HEK293 (cell line): ENCODE measurements at regions not wholly inside any gene's neighbourhood (a gene's known extent, or its start where the extent isn't known, plus 50 kb on each side); places are given as distances from the start of the nearest gene placed in this dataset.

ENCODE experiments used
- CTCF ChIA-PET: fragments of 350-600 bp; formaldehyde crosslinking; extraction: SDS; loops from one replicate; lab custom pipeline; 2021; ENCODE audit warnings: antibody characterized with exemption; lab: Yijun Ruan, JAX
- POLR2A ChIA-PET: fragments of 300-600 bp; formaldehyde crosslinking; extraction: SDS; loops from one replicate; lab custom pipeline; 2020; ENCODE audit warnings: antibody characterized with exemption, inconsistent platforms; lab: Yijun Ruan, JAX
- H3K27ac ChIP-seq: fragments of 200-500 bp; sonication (Bioruptor generic); 2 replicates; pipeline ENCODE4 v1.5.1; 2014; ENCODE audit warnings: low read depth, low read length, control low read depth, inconsistent platforms; ENCODE audit errors: extremely low read depth
- H3K36me3 ChIP-seq, 2 experiments: fragments of 200-500 bp in 1 of 2; sonication (Bioruptor generic) in 1 of 2; 1 replicate in 1 of 2; 2 replicates in 1 of 2; pipeline ENCODE4 v1.5.1; 2014 to 2017; ENCODE audit warnings: inconsistent platforms in 2 of 2, low read length in 2 of 2; ENCODE audit not compliant: control insufficient read depth in 2 of 2, insufficient read depth in 1 of 2
- H3K4me1 ChIP-seq: fragments of 200-500 bp; sonication (Bioruptor generic); 2 replicates; pipeline ENCODE4 v1.5.1; 2014; ENCODE audit warnings: mild to moderate bottlenecking, low read length, inconsistent platforms; ENCODE audit not compliant: control insufficient read depth, insufficient read depth
- H3K4me3 ChIP-seq: 2 replicates; pipeline ENCODE4 v1.5.1; 2011; ENCODE audit warnings: low read depth, mild to moderate bottlenecking, control low read depth, low read length, moderate library complexity
- H3K9me3 ChIP-seq: fragments of 200-500 bp; sonication (Bioruptor generic); 2 replicates; pipeline ENCODE4 v1.5.1; 2014; ENCODE audit warnings: low read depth, low read length, inconsistent platforms; ENCODE audit not compliant: control insufficient read depth, insufficient read depth
- BCL11B ChIP-seq: fragments of 450-650 bp; formaldehyde crosslinking; IDR thresholded peaks from 2 replicates; pipeline ENCODE4 v1.5.1; 2016; ENCODE audit warnings: low read depth, missing biosample characterization, missing genetic modification characterization
- MZF1 ChIP-seq: fragments of 450-650 bp; formaldehyde crosslinking; IDR thresholded peaks from 2 replicates; pipeline ENCODE4 v1.5.1; 2017; ENCODE audit warnings: missing biosample characterization, missing genetic modification characterization, borderline replicate concordance
- OSR2 ChIP-seq: fragments of 450-650 bp; formaldehyde crosslinking; IDR thresholded peaks from 2 replicates; pipeline ENCODE4 v1.5.1; 2016; ENCODE audit warnings: missing biosample characterization, missing genetic modification characterization
- RBAK ChIP-seq: fragments of 450-650 bp; formaldehyde crosslinking; IDR thresholded peaks from 2 replicates; pipeline ENCODE4 v1.5.1; 2016; ENCODE audit warnings: missing biosample characterization, missing genetic modification characterization
- ZNF112 ChIP-seq: fragments of 450-650 bp; formaldehyde crosslinking; IDR thresholded peaks from 2 replicates; pipeline ENCODE4 v1.5.0; 2017; ENCODE audit warnings: missing biosample characterization, missing genetic modification characterization
- ZNF354C ChIP-seq: fragments of 450-650 bp; formaldehyde crosslinking; IDR thresholded peaks from 2 replicates; pipeline ENCODE4 v1.5.1; 2016; ENCODE audit warnings: missing biosample characterization, missing genetic modification characterization, low read depth, borderline replicate concordance
- ZNF514 ChIP-seq: fragments of 450-650 bp; formaldehyde crosslinking; IDR thresholded peaks from 2 replicates; pipeline ENCODE4 v1.5.1; 2016; ENCODE audit warnings: missing biosample characterization, missing genetic modification characterization
- ZNF560 ChIP-seq: fragments of 450-650 bp; formaldehyde crosslinking; IDR thresholded peaks from 2 replicates; pipeline ENCODE4 v1.5.1; 2017; ENCODE audit warnings: missing biosample characterization, missing genetic modification characterization, borderline replicate concordance
- ZNF658 ChIP-seq: fragments of 450-650 bp; formaldehyde crosslinking; IDR thresholded peaks from 2 replicates; pipeline ENCODE4; 2016; ENCODE audit warnings: missing biosample characterization, missing genetic modification characterization
- ZNF670 ChIP-seq: fragments of 450-650 bp; formaldehyde crosslinking; IDR thresholded peaks from 2 replicates; pipeline ENCODE4 v1.5.1; 2016; ENCODE audit warnings: missing biosample characterization, missing genetic modification characterization, low read depth
- ZNF701 ChIP-seq: fragments of 450-650 bp; formaldehyde crosslinking; IDR thresholded peaks from 2 replicates; pipeline ENCODE4 v1.5.1; 2016; ENCODE audit warnings: missing biosample characterization, missing genetic modification characterization
- TF ChIP-seq, protein P1 (sequence below): fragments of 450-650 bp; IDR thresholded peaks from 2 replicates; pipeline ENCODE4 v1.5.1; 2018; ENCODE audit warnings: missing biosample characterization, mild to moderate bottlenecking, missing genetic modification characterization
- TF ChIP-seq, protein P2 (sequence below): fragments of 450-650 bp; formaldehyde crosslinking; conservative IDR thresholded peaks from 2 replicates; pipeline ENCODE4 v1.5.1; 2016; ENCODE audit warnings: low read depth, missing biosample characterization, missing genetic modification characterization

DNA sequence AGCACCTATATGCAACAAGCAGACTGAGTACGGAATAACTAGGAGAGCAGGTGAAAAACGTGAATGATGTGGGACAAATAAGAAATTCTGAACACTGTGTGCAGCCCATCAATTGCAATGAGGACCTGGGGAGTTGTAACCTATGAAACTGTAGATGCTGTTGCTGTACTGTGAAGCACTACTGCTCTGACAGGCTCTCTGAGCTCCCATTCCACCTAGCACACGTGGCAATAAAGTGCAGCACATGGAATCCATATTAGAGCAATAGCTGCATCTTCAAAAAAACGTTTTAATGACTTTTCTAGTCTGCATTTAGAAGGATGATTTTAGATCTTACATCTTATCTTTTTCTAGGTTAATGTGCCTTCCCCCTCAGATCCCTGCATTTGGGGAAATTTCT is 748.7 kb upstream of the GOLIM4 start (continued):
- no peak for TF ChIP-seq ZNF514 (tag by site-specific recombination)
- TF ChIP-seq ZNF560 (tag by site-specific recombination): no peak
- TF ChIP-seq, protein P1, sequence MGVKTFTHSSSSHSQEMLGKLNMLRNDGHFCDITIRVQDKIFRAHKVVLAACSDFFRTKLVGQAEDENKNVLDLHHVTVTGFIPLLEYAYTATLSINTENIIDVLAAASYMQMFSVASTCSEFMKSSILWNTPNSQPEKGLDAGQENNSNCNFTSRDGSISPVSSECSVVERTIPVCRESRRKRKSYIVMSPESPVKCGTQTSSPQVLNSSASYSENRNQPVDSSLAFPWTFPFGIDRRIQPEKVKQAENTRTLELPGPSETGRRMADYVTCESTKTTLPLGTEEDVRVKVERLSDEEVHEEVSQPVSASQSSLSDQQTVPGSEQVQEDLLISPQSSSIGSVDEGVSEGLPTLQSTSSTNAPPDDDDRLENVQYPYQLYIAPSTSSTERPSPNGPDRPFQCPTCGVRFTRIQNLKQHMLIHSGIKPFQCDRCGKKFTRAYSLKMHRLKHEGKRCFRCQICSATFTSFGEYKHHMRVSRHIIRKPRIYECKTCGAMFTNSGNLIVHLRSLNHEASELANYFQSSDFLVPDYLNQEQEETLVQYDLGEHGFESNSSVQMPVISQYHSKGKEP (tag by site-specific recombination): no peak
- TF ChIP-seq, protein P2, sequence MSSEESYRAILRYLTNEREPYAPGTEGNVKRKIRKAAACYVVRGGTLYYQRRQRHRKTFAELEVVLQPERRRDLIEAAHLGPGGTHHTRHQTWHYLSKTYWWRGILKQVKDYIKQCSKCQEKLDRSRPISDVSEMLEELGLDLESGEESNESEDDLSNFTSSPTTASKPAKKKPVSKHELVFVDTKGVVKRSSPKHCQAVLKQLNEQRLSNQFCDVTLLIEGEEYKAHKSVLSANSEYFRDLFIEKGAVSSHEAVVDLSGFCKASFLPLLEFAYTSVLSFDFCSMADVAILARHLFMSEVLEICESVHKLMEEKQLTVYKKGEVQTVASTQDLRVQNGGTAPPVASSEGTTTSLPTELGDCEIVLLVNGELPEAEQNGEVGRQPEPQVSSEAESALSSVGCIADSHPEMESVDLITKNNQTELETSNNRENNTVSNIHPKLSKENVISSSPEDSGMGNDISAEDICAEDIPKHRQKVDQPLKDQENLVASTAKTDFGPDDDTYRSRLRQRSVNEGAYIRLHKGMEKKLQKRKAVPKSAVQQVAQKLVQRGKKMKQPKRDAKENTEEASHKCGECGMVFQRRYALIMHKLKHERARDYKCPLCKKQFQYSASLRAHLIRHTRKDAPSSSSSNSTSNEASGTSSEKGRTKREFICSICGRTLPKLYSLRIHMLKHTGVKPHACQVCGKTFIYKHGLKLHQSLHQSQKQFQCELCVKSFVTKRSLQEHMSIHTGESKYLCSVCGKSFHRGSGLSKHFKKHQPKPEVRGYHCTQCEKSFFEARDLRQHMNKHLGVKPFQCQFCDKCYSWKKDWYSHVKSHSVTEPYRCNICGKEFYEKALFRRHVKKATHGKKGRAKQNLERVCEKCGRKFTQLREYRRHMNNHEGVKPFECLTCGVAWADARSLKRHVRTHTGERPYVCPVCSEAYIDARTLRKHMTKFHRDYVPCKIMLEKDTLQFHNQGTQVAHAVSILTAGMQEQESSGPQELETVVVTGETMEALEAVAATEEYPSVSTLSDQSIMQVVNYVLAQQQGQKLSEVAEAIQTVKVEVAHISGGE (tag by site-specific recombination): no peak
- no peak for TF ChIP-seq BCL11B (tag by site-specific recombination)
- no peak for TF ChIP-seq ZNF701
- TF ChIP-seq OSR2 (tag by site-specific recombination): no peak

DNA sequence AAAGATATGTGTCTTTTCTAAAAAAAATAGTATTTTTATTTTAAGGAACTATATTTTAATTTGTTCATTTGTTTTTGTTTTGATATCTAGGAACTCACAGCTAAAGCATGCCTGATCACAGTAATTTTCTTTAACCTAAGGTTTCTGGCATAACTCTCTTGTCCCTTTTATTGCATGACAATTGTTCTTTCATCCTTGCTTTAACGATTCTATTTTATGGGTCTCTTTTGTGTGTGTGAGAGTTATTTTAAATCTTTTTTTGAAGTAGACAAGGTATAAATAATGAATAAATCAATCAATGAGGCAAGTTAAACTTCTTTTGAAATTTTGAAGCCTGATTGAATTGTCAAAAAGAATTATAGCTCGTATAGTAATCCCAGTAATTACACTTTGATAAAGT is 747.8 kb upstream of the GOLIM4 start:
- no peaks in the 10 kb centered on the region for H3K4me1 ChIP-seq
- ChIA-PET CTCF (no interaction called here), POLR2A (no interaction called here)
- no peak overlapping the region for H3K4me3 ChIP-seq
- no peaks in the 10 kb centered on the region for H3K36me3 ChIP-seq
- H3K27ac ChIP-seq: no peak overlapping the region
- H3K9me3 ChIP-seq: no peaks in the 10 kb centered on the region
- TF ChIP-seq ZNF658 (tag by site-specific recombination) (no peak), ZNF354C (no peak), ZNF112 (tag by site-specific recombination) (no peak), MZF1 (tag by site-specific recombination) (no peak)
- TF ChIP-seq, protein P2 (tag by site-specific recombination): no peak

DNA sequence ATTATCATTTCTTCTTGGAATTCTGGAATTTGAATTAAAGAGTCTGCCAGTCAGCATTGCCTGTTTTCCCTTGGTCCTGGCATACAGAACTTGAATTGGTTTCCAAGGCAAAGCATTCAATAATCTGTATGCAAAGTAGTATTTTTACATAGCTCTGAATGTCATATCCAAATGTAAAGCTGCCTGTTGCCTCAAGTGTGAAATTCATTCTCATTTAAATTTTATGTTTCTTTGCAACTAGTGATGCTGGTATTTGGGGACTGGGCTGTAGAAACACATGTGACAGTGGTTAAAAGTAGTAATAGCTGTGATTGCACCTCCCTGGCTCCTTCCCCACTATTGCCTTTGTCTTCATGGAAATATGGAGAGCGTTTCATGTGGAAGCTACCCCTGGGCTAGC is 743.9 kb upstream of the GOLIM4 start:
- Histone ChIP-seq H3K4me1 (no peaks in the 10 kb centered on the region), H3K36me3 (no peaks in the 10 kb centered on the region), H3K9me3 (no peaks in the 10 kb centered on the region), H3K27ac (no peak overlapping the region), H3K4me3 (no peak overlapping the region)
- CTCF ChIA-PET: interaction anchor here (1.5 kb wide), 1 partner anchor 628 kb away, joined by 4 read pairs; no protein-coding TSS in a partner anchor
- TF ChIP-seq RBAK (tag by site-specific recombination): no peak
- TF ChIP-seq ZNF670 (tag by site-specific recombination): no peak
- POLR2A ChIA-PET: no interaction called here
